ENCODE measurements at regions not wholly inside any gene's neighbourhood (a gene's known extent, or its start where the extent isn't known, plus 50 kb on each side); places are given as distances from the start of the nearest gene placed in this dataset.

DNA sequence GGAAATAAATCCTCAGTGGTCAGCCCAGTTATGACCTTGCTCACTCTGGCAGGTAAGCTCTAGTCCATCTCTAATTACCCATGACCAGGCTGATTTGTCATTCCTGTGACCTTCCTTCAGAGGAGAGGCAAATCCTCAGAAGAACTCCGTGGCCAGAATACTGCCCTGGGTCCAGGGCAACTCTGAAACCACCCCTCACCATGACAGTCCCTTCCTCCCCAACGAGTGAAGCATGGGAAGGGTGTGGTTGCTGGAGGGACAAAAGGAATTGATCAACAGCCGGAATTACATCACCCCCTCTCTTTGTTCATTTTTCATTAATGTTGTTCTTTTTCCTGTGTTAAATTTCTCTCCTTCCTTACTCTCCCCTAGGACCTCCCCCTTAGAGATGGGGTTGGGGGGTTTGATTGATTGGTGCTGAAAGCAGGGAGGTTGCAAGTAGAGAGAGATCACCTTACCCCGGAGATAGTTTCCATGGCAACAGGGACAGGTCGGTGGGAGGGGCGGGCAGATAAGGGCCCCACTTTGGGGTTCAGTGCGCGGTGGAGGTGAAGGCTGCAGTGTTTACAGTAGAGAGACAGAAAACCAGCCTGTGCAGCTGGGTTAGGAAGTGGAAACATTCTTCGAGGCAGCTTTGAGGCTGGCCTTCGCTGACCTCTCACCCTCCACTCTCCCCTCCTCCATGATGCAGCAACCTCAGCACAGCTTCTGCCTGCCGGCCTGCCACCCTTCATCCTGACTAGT is 647.4 kb downstream of the BCOR start:
- TF ChIP-seq, protein P1, sequence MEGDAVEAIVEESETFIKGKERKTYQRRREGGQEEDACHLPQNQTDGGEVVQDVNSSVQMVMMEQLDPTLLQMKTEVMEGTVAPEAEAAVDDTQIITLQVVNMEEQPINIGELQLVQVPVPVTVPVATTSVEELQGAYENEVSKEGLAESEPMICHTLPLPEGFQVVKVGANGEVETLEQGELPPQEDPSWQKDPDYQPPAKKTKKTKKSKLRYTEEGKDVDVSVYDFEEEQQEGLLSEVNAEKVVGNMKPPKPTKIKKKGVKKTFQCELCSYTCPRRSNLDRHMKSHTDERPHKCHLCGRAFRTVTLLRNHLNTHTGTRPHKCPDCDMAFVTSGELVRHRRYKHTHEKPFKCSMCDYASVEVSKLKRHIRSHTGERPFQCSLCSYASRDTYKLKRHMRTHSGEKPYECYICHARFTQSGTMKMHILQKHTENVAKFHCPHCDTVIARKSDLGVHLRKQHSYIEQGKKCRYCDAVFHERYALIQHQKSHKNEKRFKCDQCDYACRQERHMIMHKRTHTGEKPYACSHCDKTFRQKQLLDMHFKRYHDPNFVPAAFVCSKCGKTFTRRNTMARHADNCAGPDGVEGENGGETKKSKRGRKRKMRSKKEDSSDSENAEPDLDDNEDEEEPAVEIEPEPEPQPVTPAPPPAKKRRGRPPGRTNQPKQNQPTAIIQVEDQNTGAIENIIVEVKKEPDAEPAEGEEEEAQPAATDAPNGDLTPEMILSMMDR (IDR thresholded peaks at IDR 0.05) = no peak
- TF ChIP-seq POLR2A (IDR thresholded peaks at IDR 0.05) = no peak

Data from uterus (tissue), 2 donors.